RWPE2 (cell line): ENCODE measurements at regions not wholly inside any gene's neighbourhood (a gene's known extent, or its start where the extent isn't known, plus 50 kb on each side); places are given as distances from the start of the nearest gene placed in this dataset.

Experiments used
- ATAC-seq: fragments of 200-7000 bp; cut with Tn5 transposase; 3 replicates; pipeline ENCODE4 v1.9.1; 2021; ENCODE audit warnings: low read depth
- DNase-seq: peaks from one replicate; pipeline ENCODE4 v3.0.0-alpha.2; 2020; ENCODE audit warnings: low spot score
- H3K27ac ChIP-seq: fragments of 450-650 bp; 2 replicates; pipeline ENCODE4 v1.5.1; 2017; ENCODE audit warnings: mild to moderate bottlenecking; ENCODE audit not compliant: poor library complexity, severe bottlenecking
- H3K27me3 ChIP-seq: fragments of 250-450 bp; sonication (Bioruptor Pico); 2 replicates; pipeline ENCODE4 v1.5.1; 2021; ENCODE audit warnings: mild to moderate bottlenecking, moderate library complexity; ENCODE audit not compliant: insufficient read depth, poor library complexity, severe bottlenecking
- H3K36me3 ChIP-seq: fragments of 250-450 bp; sonication (Bioruptor Pico); 2 replicates; pipeline ENCODE4 v1.5.1; 2020; ENCODE audit warnings: low read depth, mild to moderate bottlenecking, moderate library complexity
- H3K4me1 ChIP-seq: fragments of 250-450 bp; sonication (Bioruptor Pico); 2 replicates; pipeline ENCODE4 v1.5.1; 2021; ENCODE audit warnings: mild to moderate bottlenecking, moderate library complexity; ENCODE audit not compliant: insufficient read depth, poor library complexity, severe bottlenecking
- H3K4me3 ChIP-seq: fragments of 250-450 bp; sonication (Bioruptor Pico); 2 replicates; pipeline ENCODE4 v1.5.1; 2021; ENCODE audit warnings: mild to moderate bottlenecking, moderate library complexity; ENCODE audit not compliant: severe bottlenecking
- H3K9me3 ChIP-seq: fragments of 250-450 bp; sonication (Bioruptor Pico); 2 replicates; pipeline ENCODE4 v1.5.1; 2021; ENCODE audit warnings: mild to moderate bottlenecking, moderate library complexity; ENCODE audit not compliant: severe bottlenecking
- CTCF ChIP-seq: fragments of 450-650 bp; IDR thresholded peaks from one replicate; pipeline ENCODE4 v1.5.1; 2017; ENCODE audit warnings: mild to moderate bottlenecking, moderate library complexity; ENCODE audit not compliant: poor library complexity, severe bottlenecking

- Histone ChIP-seq H3K9me3 (no peaks in the 10 kb centered on the region), H3K4me3 (no peak overlapping the region)
Observed at GRCh38 chr6:81988446-81988845, 236.0 kb upstream of the TENT5A start.

GRCh38 chr6:81987293-81987692 is 234.8 kb upstream of the TENT5A start:
- ATAC-seq: no peak
- H3K9me3 ChIP-seq: no peaks in the 10 kb centered on the region
- no peaks in the 10 kb centered on the region for H3K27me3 ChIP-seq
- no peak for TF ChIP-seq CTCF
- H3K27ac ChIP-seq: no peak overlapping the region
- no peak for DNase-seq
- peaks cover 29% of the 10 kb centered on the region for H3K4me1 ChIP-seq
- H3K4me3 ChIP-seq: no peak overlapping the region
- H3K36me3 ChIP-seq: no peaks in the 10 kb centered on the region

More at GRCh38 chr6:81988446-81988845, 236.0 kb upstream of the TENT5A start:
- peaks cover 26% of the 10 kb centered on the region for H3K4me1 ChIP-seq
- TF ChIP-seq CTCF: no peak
- DNase-seq: no peak
- H3K27me3 ChIP-seq: no peaks in the 10 kb centered on the region
- no peak overlapping the region for H3K27ac ChIP-seq
- ATAC-seq: no peak
- H3K36me3 ChIP-seq: no peaks in the 10 kb centered on the region

GRCh38 chr6:81985191-81985590 is 232.7 kb upstream of the TENT5A start:
- no peak for DNase-seq
- no peaks in the 10 kb centered on the region for H3K36me3 ChIP-seq
- H3K4me1 ChIP-seq: peaks cover 37% of the 10 kb centered on the region
- ATAC-seq: no peak
- H3K27ac ChIP-seq: no peak overlapping the region
- H3K27me3 ChIP-seq: no peaks in the 10 kb centered on the region
- H3K4me3 ChIP-seq: no peak overlapping the region
- TF ChIP-seq CTCF: no peak
- no peaks in the 10 kb centered on the region for H3K9me3 ChIP-seq

GRCh38 chr6:81984599-81984998 is 232.1 kb upstream of the TENT5A start:
- Histone ChIP-seq H3K4me3 (no peak overlapping the region), H3K27me3 (no peaks in the 10 kb centered on the region), H3K4me1 (peaks cover 37% of the 10 kb centered on the region), H3K36me3 (no peaks in the 10 kb centered on the region), H3K27ac (no peak overlapping the region), H3K9me3 (peaks cover 4% of the 10 kb centered on the region)
- TF ChIP-seq CTCF: no peak
- ATAC-seq (no peak), DNase-seq (no peak)

- H3K27ac ChIP-seq: peak overlapping the region; percentile 59
- H3K9me3 ChIP-seq: peaks cover 10% of the 10 kb centered on the region
- H3K36me3 ChIP-seq: no peaks in the 10 kb centered on the region
- H3K4me1 ChIP-seq: peaks cover 22% of the 10 kb centered on the region
- H3K27me3 ChIP-seq: no peaks in the 10 kb centered on the region
- ATAC-seq (peak; percentile 97), DNase-seq (no peak)
- no peak for TF ChIP-seq CTCF
- no peak overlapping the region for H3K4me3 ChIP-seq
Observed at GRCh38 chr6:81981812-81982211, 229.3 kb upstream of the TENT5A start.
